ENCODE measurements at regions not wholly inside any gene's neighbourhood (a gene's known extent, or its start where the extent isn't known, plus 50 kb on each side); places are given as distances from the start of the nearest gene placed in this dataset.

DNA sequence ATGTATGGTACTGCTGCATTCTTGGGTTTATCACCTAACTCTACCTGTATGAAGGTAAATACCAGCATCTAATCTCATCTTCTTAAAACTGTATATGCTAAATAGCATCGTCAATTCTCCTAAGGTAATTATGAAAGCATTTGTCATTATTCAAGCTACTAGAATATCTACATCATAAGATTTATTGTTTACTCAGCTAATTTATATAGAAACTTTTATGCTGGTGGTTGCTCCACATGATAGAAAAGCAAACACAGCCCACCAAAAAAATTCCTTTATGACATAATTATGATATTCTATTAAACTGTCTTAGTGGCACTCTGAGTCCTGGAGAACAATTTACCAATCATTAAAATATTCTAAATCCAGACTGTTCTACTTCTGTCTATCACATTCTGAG, 1226.1 kb upstream of the NRXN1 start:
- Mint-ChIP-seq H3K36me3 (ENCODE audit: insufficient read depth) (no peaks in the 10 kb centered on the region), H3K4me3 (ENCODE audit: low read depth) (no peak overlapping the region), H3K27me3 (no peaks in the 10 kb centered on the region), H3K27ac (no peak overlapping the region), H3K9me3 (ENCODE audit: low read depth) (peaks cover 3% of the 10 kb centered on the region), H3K4me1 (ENCODE audit: low read depth) (no peaks in the 10 kb centered on the region)
- no peak for TF ChIP-seq CTCF (IDR thresholded peaks at IDR 0.05; ENCODE audit: unreplicated experiment)
- DNase-seq (ENCODE audit: low spot score, unreplicated experiment), result no peak

- no peaks in the 10 kb centered on the region for H3K36me3 Mint-ChIP-seq (ENCODE audit: insufficient read depth)
- DNase-seq (ENCODE audit: low spot score, unreplicated experiment), result no peak
- TF ChIP-seq CTCF (IDR thresholded peaks at IDR 0.05; ENCODE audit: unreplicated experiment), result no peak
- H3K4me3 Mint-ChIP-seq (ENCODE audit: low read depth), result no peak overlapping the region
- no peaks in the 10 kb centered on the region for H3K27me3 Mint-ChIP-seq
- no peak overlapping the region for H3K27ac Mint-ChIP-seq
- no peaks in the 10 kb centered on the region for H3K4me1 Mint-ChIP-seq (ENCODE audit: low read depth)
- H3K9me3 Mint-ChIP-seq (ENCODE audit: low read depth), result peaks cover 3% of the 10 kb centered on the region
Observed at GRCh38 chr2:52253416-52253980, 1221.6 kb upstream of the NRXN1 start.

DNA sequence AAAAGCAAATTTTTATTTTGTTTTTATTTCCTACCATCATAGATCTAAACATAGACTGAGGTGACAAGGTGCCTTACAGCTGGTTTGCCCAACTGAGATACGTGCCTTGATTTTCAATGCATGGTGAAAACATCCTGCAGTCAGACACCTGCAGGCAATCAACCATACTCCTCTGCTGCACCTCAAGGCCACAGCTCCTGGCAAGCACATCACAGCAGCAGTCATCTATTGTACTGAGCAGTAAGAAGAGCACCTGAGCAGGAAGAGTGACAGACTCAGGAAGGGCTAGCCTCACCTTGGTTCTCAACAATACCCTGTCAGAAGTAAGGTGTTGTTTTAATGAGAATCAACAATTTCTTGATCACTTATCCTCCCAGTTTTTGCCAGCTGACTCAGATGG, 1206.8 kb upstream of the NRXN1 start:
- Mint-ChIP-seq H3K27ac (no peak overlapping the region), H3K9me3 (ENCODE audit: low read depth) (peaks cover 5% of the 10 kb centered on the region), H3K4me1 (ENCODE audit: low read depth) (no peaks in the 10 kb centered on the region), H3K27me3 (no peaks in the 10 kb centered on the region), H3K4me3 (ENCODE audit: low read depth) (no peak overlapping the region), H3K36me3 (ENCODE audit: insufficient read depth) (no peaks in the 10 kb centered on the region)
- TF ChIP-seq CTCF (IDR thresholded peaks at IDR 0.05; ENCODE audit: unreplicated experiment), result no peak
- DNase-seq (ENCODE audit: low spot score, unreplicated experiment), result no peak

- TF ChIP-seq CTCF (IDR thresholded peaks at IDR 0.05; ENCODE audit: unreplicated experiment), result no peak
- no peaks in the 10 kb centered on the region for H3K9me3 Mint-ChIP-seq (ENCODE audit: low read depth)
- no peak overlapping the region for H3K4me3 Mint-ChIP-seq (ENCODE audit: low read depth)
- H3K27ac Mint-ChIP-seq, result no peak overlapping the region
- H3K36me3 Mint-ChIP-seq (ENCODE audit: insufficient read depth), result no peaks in the 10 kb centered on the region
- H3K27me3 Mint-ChIP-seq, result no peaks in the 10 kb centered on the region
- no peak for DNase-seq (ENCODE audit: low spot score, unreplicated experiment)
- no peaks in the 10 kb centered on the region for H3K4me1 Mint-ChIP-seq (ENCODE audit: low read depth)
Observed at GRCh38 chr2:52222128-52222527, 1190.2 kb upstream of the NRXN1 start.

- no peak for TF ChIP-seq CTCF (IDR thresholded peaks at IDR 0.05; ENCODE audit: unreplicated experiment)
- H3K4me1 Mint-ChIP-seq (ENCODE audit: low read depth), result no peaks in the 10 kb centered on the region
- no peaks in the 10 kb centered on the region for H3K9me3 Mint-ChIP-seq (ENCODE audit: low read depth)
- H3K36me3 Mint-ChIP-seq (ENCODE audit: insufficient read depth), result no peaks in the 10 kb centered on the region
- no peak for DNase-seq (ENCODE audit: low spot score, unreplicated experiment)
- no peaks in the 10 kb centered on the region for H3K27me3 Mint-ChIP-seq
- no peak overlapping the region for H3K27ac Mint-ChIP-seq
- no peak overlapping the region for H3K4me3 Mint-ChIP-seq (ENCODE audit: low read depth)
Observed at GRCh38 chr2:52220393-52220792, 1188.5 kb upstream of the NRXN1 start.

All from progenitor cell of endocrine pancreas (in vitro differentiated cells).